Neuronal stem cell (in vitro differentiated cells): ENCODE measurements at regions not wholly inside any gene's neighbourhood (a gene's known extent, or its start where the extent isn't known, plus 50 kb on each side); places are given as distances from the start of the nearest gene placed in this dataset.

Source experiments
- DNase-seq: peaks from one replicate; pipeline ENCODE4 v3.0.0-alpha.2; 2013; ENCODE audit warnings: low spot score
- H2AFZ ChIP-seq: one replicate; pipeline ENCODE4 v1.6.1; 2013; ENCODE audit warnings: mild to moderate bottlenecking, low read length, inconsistent platforms
- H2AK5ac ChIP-seq: 2 replicates; pipeline ENCODE4 v1.6.1; 2013; ENCODE audit warnings: low read depth, mild to moderate bottlenecking, inconsistent platforms, low read length, moderate library complexity, mixed read lengths
- H2BK120ac ChIP-seq: 2 replicates; pipeline ENCODE4 v1.6.1; 2013; ENCODE audit warnings: low read depth, mild to moderate bottlenecking, inconsistent platforms, low read length, moderate library complexity, mixed read lengths
- H2BK12ac ChIP-seq: one replicate; pipeline ENCODE4 v1.6.1; 2013; ENCODE audit warnings: low read length, inconsistent platforms
- H2BK15ac ChIP-seq: 2 replicates; pipeline ENCODE4 v1.6.1; 2013; ENCODE audit warnings: mild to moderate bottlenecking, low read length, inconsistent platforms, mixed read lengths
- H2BK5ac ChIP-seq: one replicate; pipeline ENCODE4 v1.6.1; 2013; ENCODE audit warnings: inconsistent platforms, mild to moderate bottlenecking, low read length, moderate library complexity
- H3K14ac ChIP-seq: one replicate; pipeline ENCODE4 v1.6.1; 2013; ENCODE audit warnings: low read length, inconsistent platforms
- H3K18ac ChIP-seq: 2 replicates; pipeline ENCODE4 v1.6.1; 2013; ENCODE audit warnings: low read length, inconsistent platforms
- H3K23ac ChIP-seq: 2 replicates; pipeline ENCODE4 v1.6.1; 2013; ENCODE audit warnings: low read depth, mild to moderate bottlenecking, mixed read lengths, low read length, inconsistent platforms; ENCODE audit not compliant: poor library complexity
- H3K27ac ChIP-seq: replicated peaks from 3 replicates; pipeline ENCODE4 v1.5.1; 2013; ENCODE audit warnings: low read length, inconsistent platforms
- H3K27me3 ChIP-seq, 3 experiments: 2 replicates each; pipeline ENCODE4 v1.6.1; 2013; ENCODE audit warnings: low read length in 3 of 3, mild to moderate bottlenecking in 2 of 3, inconsistent platforms in 1 of 3, low read depth in 1 of 3, mixed read lengths in 1 of 3, moderate library complexity in 1 of 3; ENCODE audit not compliant: control insufficient read depth in 3 of 3, insufficient read depth in 3 of 3
- H3K36me3 ChIP-seq, 2 donors: replicated peaks in 1 of 2; 2 replicates each; pipeline ENCODE4 v1.6.1; 2013; ENCODE audit warnings: low read length in 2 of 2; ENCODE audit not compliant: control insufficient read depth in 2 of 2, insufficient read depth in 2 of 2
- H3K4ac ChIP-seq: 2 replicates; pipeline ENCODE4 v1.6.1; 2013; ENCODE audit warnings: inconsistent platforms, mild to moderate bottlenecking, low read length, moderate library complexity
- H3K4me1 ChIP-seq, 2 donors: 1 replicate in 1 of 2; 2 replicates in 1 of 2; pipeline ENCODE4 v1.6.1; 2013; ENCODE audit warnings: low read length in 2 of 2, low read depth in 1 of 2; ENCODE audit not compliant: control insufficient read depth in 2 of 2, insufficient read depth in 1 of 2
- H3K4me2 ChIP-seq: one replicate; pipeline ENCODE4 v1.6.1; 2013; ENCODE audit warnings: mild to moderate bottlenecking, low read length, inconsistent platforms; ENCODE audit not compliant: insufficient read depth, poor library complexity, severe bottlenecking
- H3K4me3 ChIP-seq, 2 donors: 2 replicates each; pipeline ENCODE4 v1.5.1; 2013; ENCODE audit warnings: low read length in 2 of 2, mild to moderate bottlenecking in 2 of 2, inconsistent platforms in 1 of 2, moderate library complexity in 1 of 2
- H3K79me1 ChIP-seq: one replicate; pipeline ENCODE4 v1.6.1; 2013; ENCODE audit warnings: low read depth, mild to moderate bottlenecking, inconsistent platforms, low read length, moderate library complexity
- H3K9ac ChIP-seq: one replicate; pipeline ENCODE4 v1.6.1; 2013; ENCODE audit warnings: mild to moderate bottlenecking, low read depth, low read length, inconsistent platforms; ENCODE audit not compliant: poor library complexity
- H3K9me3 ChIP-seq, 2 donors: replicated peaks in 1 of 2; 2 replicates each; pipeline versions ENCODE3 to v1.6.1; 2013; ENCODE audit warnings: low read length in 2 of 2, mild to moderate bottlenecking in 2 of 2, inconsistent platforms in 1 of 2, low read depth in 1 of 2, mixed read lengths in 1 of 2, moderate library complexity in 1 of 2; ENCODE audit not compliant: control insufficient read depth in 2 of 2, insufficient read depth in 1 of 2
- H4K8ac ChIP-seq: one replicate; pipeline ENCODE4 v1.6.1; 2013; ENCODE audit warnings: low read depth, mild to moderate bottlenecking, inconsistent platforms, low read length, moderate library complexity
- H4K91ac ChIP-seq: one replicate; pipeline ENCODE4 v1.6.1; 2013; ENCODE audit warnings: low read length, low read depth, mild to moderate bottlenecking, inconsistent platforms; ENCODE audit not compliant: poor library complexity
- WGBS, 2 donors: extraction: QIAGEN DNeasy Blood & Tissue Kit; methylation state at CpG; one replicate each; pipeline ENCODE4 v1.1.7; 2013; ENCODE audit warnings: missing lambda C conversion rate in 2 of 2, mixed read lengths in 1 of 2; ENCODE audit not compliant: insufficient read length in 2 of 2, insufficient replicate concordance in 1 of 2; ENCODE audit errors: extremely low coverage in 2 of 2; 5-methylcytosine and 5-hydroxymethylcytosine counted together

DNA sequence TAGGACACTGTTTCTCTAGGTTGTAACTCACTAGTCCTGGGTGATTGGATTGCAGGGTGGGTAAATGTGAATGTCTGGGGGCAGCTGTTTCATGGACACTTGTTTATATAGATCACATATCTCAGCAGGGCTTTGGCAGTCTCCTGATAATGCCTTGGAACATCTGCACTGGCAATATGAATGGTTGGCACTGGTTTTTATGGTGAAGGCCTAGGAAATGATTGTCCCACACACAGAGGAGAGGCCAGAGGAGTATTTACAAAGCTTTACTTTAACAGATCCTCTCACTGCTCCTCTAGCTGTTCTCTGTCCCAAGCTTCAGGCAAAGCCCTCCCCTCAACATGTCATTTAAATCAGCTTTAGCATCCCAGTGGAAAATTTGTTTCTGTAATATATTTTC is 171.3 kb upstream of the STEAP4 start:
- H2BK5ac ChIP-seq: no peak overlapping the region
- no peak overlapping the region for H3K9ac ChIP-seq
- no peak overlapping the region for H2BK120ac ChIP-seq
- no peak overlapping the region for H3K27ac ChIP-seq
- H3K36me3 ChIP-seq: no peaks in the 10 kb centered on the region
- no peak overlapping the region for H2BK12ac ChIP-seq
- no peak overlapping the region for H2AFZ ChIP-seq
- no peak overlapping the region for H3K14ac ChIP-seq
- H3K9me3 ChIP-seq: no peaks in the 10 kb centered on the region
- H2BK15ac ChIP-seq: no peak overlapping the region
- H3K4ac ChIP-seq: no peak overlapping the region
- DNase-seq: no peak
- no peak overlapping the region for H4K91ac ChIP-seq
- no peak overlapping the region for H4K8ac ChIP-seq
- H3K18ac ChIP-seq: no peak overlapping the region
- no peaks in the 10 kb centered on the region for H3K27me3 ChIP-seq
- H3K4me3 ChIP-seq: no peak overlapping the region
- no peaks in the 10 kb centered on the region for H3K79me1 ChIP-seq
- H3K4me2 ChIP-seq: no peak overlapping the region
- H2AK5ac ChIP-seq: no peak overlapping the region
- H3K4me1 ChIP-seq: no peaks in the 10 kb centered on the region
- H3K23ac ChIP-seq: no peak overlapping the region

DNA sequence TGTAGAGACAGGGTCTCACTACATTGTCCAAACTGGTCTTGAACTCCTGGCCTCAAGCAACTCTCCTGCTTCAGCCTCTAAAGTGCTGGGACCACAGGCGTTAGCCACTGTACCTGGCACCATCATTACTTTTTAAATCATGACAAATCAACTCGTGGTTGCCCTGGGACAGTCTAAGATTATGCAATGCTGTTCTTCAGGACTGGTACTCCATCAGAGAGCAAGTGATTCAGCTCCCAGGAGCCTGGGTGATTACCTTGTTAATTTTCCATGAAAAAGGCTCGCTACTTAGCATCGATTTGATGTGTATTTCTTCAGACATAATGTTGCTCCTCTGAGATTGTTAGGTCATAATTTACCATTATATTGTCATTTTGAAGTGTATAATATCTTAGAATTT is 158.9 kb upstream of the STEAP4 start:
- H3K18ac ChIP-seq: no peak overlapping the region
- no peak overlapping the region for H3K4me3 ChIP-seq
- no peak overlapping the region for H2AFZ ChIP-seq
- H3K4me2 ChIP-seq: no peak overlapping the region
- no peak for DNase-seq
- H3K36me3 ChIP-seq: no peaks in the 10 kb centered on the region
- H3K9ac ChIP-seq: no peak overlapping the region
- no peak overlapping the region for H4K8ac ChIP-seq
- H2AK5ac ChIP-seq: no peak overlapping the region
- H3K4ac ChIP-seq: no peak overlapping the region
- H3K79me1 ChIP-seq: no peaks in the 10 kb centered on the region
- H3K9me3 ChIP-seq: no peaks in the 10 kb centered on the region
- no peak overlapping the region for H2BK5ac ChIP-seq
- H4K91ac ChIP-seq: no peak overlapping the region
- no peak overlapping the region for H3K23ac ChIP-seq
- no peaks in the 10 kb centered on the region for H3K27me3 ChIP-seq
- H2BK120ac ChIP-seq: no peak overlapping the region
- no peaks in the 10 kb centered on the region for H3K4me1 ChIP-seq
- no peak overlapping the region for H2BK12ac ChIP-seq
- no peak overlapping the region for H3K14ac ChIP-seq
- H2BK15ac ChIP-seq: no peak overlapping the region
- WGBS, 2 donors: no CpG with 5 or more reads among the region's 4 CpGs
- no peak overlapping the region for H3K27ac ChIP-seq

GRCh38 chr7:88462799-88463198 is 156.1 kb upstream of the STEAP4 start:
- H4K91ac ChIP-seq: no peak overlapping the region
- H3K4me3 ChIP-seq: no peak overlapping the region
- H2BK120ac ChIP-seq: no peak overlapping the region
- H3K14ac ChIP-seq: no peak overlapping the region
- no peaks in the 10 kb centered on the region for H3K9me3 ChIP-seq
- no peak overlapping the region for H3K4me2 ChIP-seq
- no peaks in the 10 kb centered on the region for H3K4me1 ChIP-seq
- no peak overlapping the region for H2BK15ac ChIP-seq
- H3K23ac ChIP-seq: no peak overlapping the region
- H3K4ac ChIP-seq: no peak overlapping the region
- no peak overlapping the region for H2BK5ac ChIP-seq
- H3K18ac ChIP-seq: no peak overlapping the region
- no peak overlapping the region for H3K27ac ChIP-seq
- no peaks in the 10 kb centered on the region for H3K79me1 ChIP-seq
- H3K27me3 ChIP-seq: no peaks in the 10 kb centered on the region
- no peak overlapping the region for H2AK5ac ChIP-seq
- H3K36me3 ChIP-seq: no peaks in the 10 kb centered on the region
- H2AFZ ChIP-seq: no peak overlapping the region
- no peak overlapping the region for H2BK12ac ChIP-seq
- H3K9ac ChIP-seq: no peak overlapping the region
- no peak overlapping the region for H4K8ac ChIP-seq
- DNase-seq: no peak

GRCh38 chr7:88460650-88461049 is 154.0 kb upstream of the STEAP4 start:
- no peak overlapping the region for H3K18ac ChIP-seq
- no peaks in the 10 kb centered on the region for H3K36me3 ChIP-seq
- no peak overlapping the region for H4K91ac ChIP-seq
- H2BK5ac ChIP-seq: no peak overlapping the region
- no peak overlapping the region for H4K8ac ChIP-seq
- no peaks in the 10 kb centered on the region for H3K79me1 ChIP-seq
- no peak overlapping the region for H3K14ac ChIP-seq
- H3K27me3 ChIP-seq: no peaks in the 10 kb centered on the region
- H3K9ac ChIP-seq: no peak overlapping the region
- no peaks in the 10 kb centered on the region for H3K9me3 ChIP-seq
- no peak overlapping the region for H2BK15ac ChIP-seq
- no peak overlapping the region for H2AK5ac ChIP-seq
- H2BK12ac ChIP-seq: no peak overlapping the region
- H3K23ac ChIP-seq: no peak overlapping the region
- no peak overlapping the region for H3K4me2 ChIP-seq
- no peak overlapping the region for H3K4ac ChIP-seq
- H3K27ac ChIP-seq: no peak overlapping the region
- H3K4me3 ChIP-seq: no peak overlapping the region
- H2BK120ac ChIP-seq: no peak overlapping the region
- no peaks in the 10 kb centered on the region for H3K4me1 ChIP-seq
- no peak overlapping the region for H2AFZ ChIP-seq
- no peak for DNase-seq
